Fibroblast of mammary gland (primary cell): ENCODE measurements at regions not wholly inside any gene's neighbourhood (a gene's known extent, or its start where the extent isn't known, plus 50 kb on each side); places are given as distances from the start of the nearest gene placed in this dataset.

Experiments
- DNase-seq: peaks from one replicate; pipeline ENCODE4 v3.0.0-alpha.2; 2010; ENCODE audit warnings: low read depth
- H3K4me3 ChIP-seq: 2 replicates; pipeline ENCODE4 v1.5.1; 2011; ENCODE audit warnings: low read depth, mild to moderate bottlenecking, low read length, moderate library complexity; ENCODE audit not compliant: control insufficient read depth
- TF ChIP-seq, protein P1 (sequence below): conservative IDR thresholded peaks from 2 replicates; pipeline ENCODE4 v1.5.1; 2011; ENCODE audit warnings: low read depth, low read length, inconsistent platforms; ENCODE audit not compliant: control insufficient read depth, insufficient read depth

DNA sequence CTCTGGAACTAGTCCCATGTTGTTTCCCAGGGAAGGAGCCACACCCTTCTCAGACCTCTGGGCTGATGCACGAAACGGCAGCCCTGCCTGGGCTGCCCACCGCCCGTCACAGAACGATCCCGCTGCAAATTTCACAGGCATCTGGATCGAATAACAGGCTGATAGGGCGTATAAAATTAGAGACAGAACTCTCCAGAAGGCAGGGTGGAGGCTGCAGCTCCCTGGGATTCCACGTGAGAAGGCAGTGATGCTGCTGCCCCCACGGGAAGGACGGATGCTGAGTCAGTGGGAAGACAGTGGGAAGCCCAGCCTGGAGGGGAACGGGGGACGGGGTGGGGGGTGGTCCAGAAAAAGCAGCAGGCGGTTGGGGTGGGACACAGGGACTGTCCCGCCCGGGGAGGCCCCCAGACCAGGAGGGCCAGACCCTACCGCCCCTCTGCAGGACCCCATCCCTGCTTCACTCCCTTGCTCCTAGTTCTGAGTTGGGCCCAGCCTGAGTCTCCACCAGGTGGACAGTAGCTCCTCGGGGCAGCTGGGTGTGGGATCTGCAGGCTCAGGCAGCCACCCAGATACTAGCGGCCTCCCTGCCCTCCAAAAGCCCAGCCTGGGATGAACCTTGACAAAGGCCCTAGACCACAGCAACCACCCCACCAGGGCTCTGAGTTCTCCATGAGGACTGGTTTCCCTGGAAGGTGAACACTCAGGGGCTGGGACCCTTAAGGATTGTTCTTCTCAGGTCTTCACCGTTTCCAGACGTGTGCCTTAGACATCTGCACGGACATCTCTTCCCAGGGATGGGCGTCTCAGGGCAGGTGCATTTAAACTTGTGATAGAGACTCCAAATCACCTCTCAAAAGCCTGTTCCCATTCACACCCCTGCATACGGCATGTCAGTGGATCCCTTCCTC is 117.8 kb downstream of the METRNL start:
- TF ChIP-seq, protein P1, sequence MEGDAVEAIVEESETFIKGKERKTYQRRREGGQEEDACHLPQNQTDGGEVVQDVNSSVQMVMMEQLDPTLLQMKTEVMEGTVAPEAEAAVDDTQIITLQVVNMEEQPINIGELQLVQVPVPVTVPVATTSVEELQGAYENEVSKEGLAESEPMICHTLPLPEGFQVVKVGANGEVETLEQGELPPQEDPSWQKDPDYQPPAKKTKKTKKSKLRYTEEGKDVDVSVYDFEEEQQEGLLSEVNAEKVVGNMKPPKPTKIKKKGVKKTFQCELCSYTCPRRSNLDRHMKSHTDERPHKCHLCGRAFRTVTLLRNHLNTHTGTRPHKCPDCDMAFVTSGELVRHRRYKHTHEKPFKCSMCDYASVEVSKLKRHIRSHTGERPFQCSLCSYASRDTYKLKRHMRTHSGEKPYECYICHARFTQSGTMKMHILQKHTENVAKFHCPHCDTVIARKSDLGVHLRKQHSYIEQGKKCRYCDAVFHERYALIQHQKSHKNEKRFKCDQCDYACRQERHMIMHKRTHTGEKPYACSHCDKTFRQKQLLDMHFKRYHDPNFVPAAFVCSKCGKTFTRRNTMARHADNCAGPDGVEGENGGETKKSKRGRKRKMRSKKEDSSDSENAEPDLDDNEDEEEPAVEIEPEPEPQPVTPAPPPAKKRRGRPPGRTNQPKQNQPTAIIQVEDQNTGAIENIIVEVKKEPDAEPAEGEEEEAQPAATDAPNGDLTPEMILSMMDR = no peak
- no peak overlapping the region for H3K4me3 ChIP-seq
- DNase-seq = peak; percentile 84

DNA sequence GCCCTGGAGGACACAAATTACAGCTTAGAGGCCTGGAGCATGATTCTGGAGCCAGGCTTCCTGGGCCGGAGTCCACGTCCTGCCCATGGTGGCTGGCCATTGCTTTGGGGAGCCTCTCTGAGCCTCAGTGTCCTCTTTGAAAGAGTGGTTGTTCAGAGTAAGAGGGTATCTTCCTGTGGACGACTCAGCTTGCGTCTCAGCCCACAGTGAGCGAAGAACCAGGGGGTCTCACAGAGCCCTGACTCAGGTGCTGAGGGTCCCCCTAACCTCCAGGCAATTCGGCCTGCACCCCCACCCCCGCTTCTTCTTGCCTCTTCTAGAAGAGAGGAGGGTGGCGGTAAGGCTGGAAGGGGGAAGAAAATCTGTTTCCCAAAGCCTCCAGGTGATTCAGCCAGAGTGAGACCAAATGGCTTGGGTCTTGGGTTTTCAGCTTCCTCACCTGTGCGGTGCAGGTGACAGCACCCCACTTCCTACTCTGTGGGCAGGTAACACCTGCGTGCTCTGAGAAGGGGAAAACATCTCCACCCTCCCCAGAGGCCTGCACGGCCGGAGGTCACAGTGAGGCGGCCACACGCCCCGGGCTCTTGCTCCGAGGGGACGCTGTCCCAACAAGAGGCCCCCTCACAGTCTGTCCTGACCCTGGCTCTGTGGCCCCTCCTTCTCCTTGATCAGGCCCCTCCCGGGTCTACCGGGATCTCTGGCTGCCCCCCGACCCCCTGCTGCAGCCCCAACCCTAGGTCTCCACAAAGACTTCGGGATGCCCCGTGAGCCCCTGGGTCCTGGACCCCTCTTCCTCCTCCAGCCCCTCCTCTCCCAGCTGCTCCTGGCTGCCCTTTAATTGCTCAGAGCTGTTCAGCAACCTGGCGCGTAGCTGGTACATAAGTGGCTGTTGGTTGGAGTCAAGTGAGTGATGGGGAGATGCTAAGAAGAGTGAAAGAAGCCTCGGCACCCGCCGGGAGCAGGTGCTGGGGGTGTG is 119.2 kb downstream of the METRNL start:
- H3K4me3 ChIP-seq = no peak overlapping the region
- DNase-seq = no peak
- TF ChIP-seq, protein P1 = no peak

DNA sequence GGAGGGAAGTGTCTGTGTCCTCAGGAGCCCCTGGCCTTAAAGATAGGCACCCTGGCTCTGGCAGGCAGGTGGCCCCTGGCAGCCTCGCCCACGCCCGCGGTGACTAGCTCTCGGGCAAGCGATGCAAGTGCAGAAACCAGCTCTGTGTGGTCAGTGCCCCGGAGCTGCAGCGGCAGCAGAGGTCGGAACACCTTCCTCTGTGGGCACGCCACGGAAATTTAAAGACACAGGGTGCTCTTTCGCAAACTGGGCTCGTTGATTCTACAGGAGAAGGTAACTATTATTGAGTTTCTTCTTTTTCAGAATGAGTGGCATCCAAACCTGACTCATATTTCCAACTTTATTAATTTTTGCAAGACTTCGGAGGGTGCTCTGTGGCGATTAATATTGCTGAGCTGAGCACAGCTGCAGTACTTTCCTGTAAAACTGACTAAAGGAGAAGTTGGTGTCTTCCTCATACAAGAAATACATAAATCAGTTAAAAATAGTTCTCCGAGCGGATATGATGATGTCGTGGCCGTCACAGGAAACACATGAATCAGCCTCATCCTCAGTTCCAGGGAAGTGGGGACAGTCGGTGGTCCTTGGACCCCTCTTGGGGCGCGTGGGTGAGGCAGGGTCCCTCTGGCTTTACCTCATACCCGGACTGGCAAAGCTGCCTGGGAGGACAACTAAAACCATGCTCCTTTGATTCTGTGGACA is 120.2 kb downstream of the METRNL start:
- no peak overlapping the region for H3K4me3 ChIP-seq
- TF ChIP-seq, protein P1 = no peak
- peak; percentile 72 for DNase-seq

GRCh38 chr17:83200231-83200699 is 120.9 kb downstream of the METRNL start:
- TF ChIP-seq, protein P1 = no peak
- no peak overlapping the region for H3K4me3 ChIP-seq
- peak; percentile 71 for DNase-seq

DNA sequence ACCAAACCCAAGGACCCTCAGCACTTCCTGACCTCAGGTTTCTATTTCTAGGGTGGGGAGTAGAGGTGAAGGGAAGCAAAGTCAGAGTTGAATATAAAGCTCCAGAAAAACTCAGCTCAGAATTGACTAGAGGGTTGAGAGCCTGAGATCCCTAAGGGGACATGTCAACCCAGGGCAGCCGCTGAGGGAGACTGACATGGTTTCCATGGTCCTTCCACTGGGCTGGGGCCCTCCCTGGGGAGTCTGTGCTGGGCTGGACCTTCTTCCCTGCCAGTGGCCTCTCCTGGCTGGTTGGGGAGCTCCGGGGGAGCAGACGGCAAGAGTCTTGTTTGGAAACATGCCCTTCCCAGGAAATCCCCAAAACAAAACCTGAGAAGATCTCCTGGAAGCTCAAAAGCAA is 121.3 kb downstream of the METRNL start:
- TF ChIP-seq, protein P1 = no peak
- no peak overlapping the region for H3K4me3 ChIP-seq
- DNase-seq = no peak

- TF ChIP-seq, protein P1 = no peak
- H3K4me3 ChIP-seq = no peak overlapping the region
- DNase-seq = no peak
Measured at GRCh38 chr17:83201206-83202001, 122.0 kb downstream of the METRNL start.
